Activated CD4-positive, alpha-beta memory T cell treated with anti-CD3 and anti-CD28 coated beads for 36 hours (primary cell): ENCODE measurements at regions not wholly inside any gene's neighbourhood (a gene's known extent, or its start where the extent isn't known, plus 50 kb on each side); places are given as distances from the start of the nearest gene placed in this dataset.
"Not testable (repeated sequence)": the region's sequence is repeated elsewhere in the genome, so short reads cannot be mapped to it uniquely, and the experiment has no call there.

Experiments
- CTCF ChIA-PET: fragments of 350-600 bp; sonication (Branson Sonifier 250); formaldehyde crosslinking; loops from one replicate; lab custom pipeline; 2021; ENCODE audit warnings: antibody characterized with exemption, inconsistent platforms; lab: Charles Lee
- POLR2A ChIA-PET: fragments of 350-600 bp; sonication (Branson Sonifier 250); formaldehyde crosslinking; loops from one replicate; lab custom pipeline; 2021; ENCODE audit warnings: antibody characterized with exemption; lab: Charles Lee
- DNase-seq: peaks from one replicate; pipeline ENCODE4 v3.0.0-alpha.2; 2020
- H3K27ac Mint-ChIP-seq: one replicate; pipeline ENCODE4 v1.8.0; 2021; ENCODE audit warnings: mixed read lengths
- H3K27me3 Mint-ChIP-seq: one replicate; pipeline ENCODE4 v1.8.0; 2021; ENCODE audit warnings: mixed read lengths
- H3K36me3 Mint-ChIP-seq: one replicate; pipeline ENCODE4 v1.8.0; 2021; ENCODE audit warnings: mixed read lengths
- H3K4me1 Mint-ChIP-seq: one replicate; pipeline ENCODE4 v1.8.0; 2021; ENCODE audit warnings: low read depth, mixed read lengths
- H3K4me3 Mint-ChIP-seq: one replicate; pipeline ENCODE4 v1.8.0; 2021; ENCODE audit warnings: mild to moderate bottlenecking, mixed read lengths
- H3K9me3 Mint-ChIP-seq: one replicate; pipeline ENCODE4 v1.8.0; 2021; ENCODE audit warnings: mixed read lengths
- intact Hi-C: fragments of 100-400 bp; cut with micrococcal nuclease; formaldehyde crosslinking; loops from one replicate; pipeline ENCODE4 v1.15.1; 2023

- DNase-seq, result no peak
- ChIA-PET CTCF (no interaction called here), POLR2A (no interaction called here)
- Mint-ChIP-seq H3K36me3 (no peaks in the 10 kb centered on the region), H3K4me3 (no peak overlapping the region), H3K4me1 (no peaks in the 10 kb centered on the region), H3K27me3 (no peaks in the 10 kb centered on the region), H3K27ac (no peak overlapping the region), H3K9me3 (peaks cover 2% of the 10 kb centered on the region)
- intact Hi-C loops, result no loop called here
Observed at GRCh38 chr9:103245369-103245768, 250.2 kb downstream of the CYLC2 start.

GRCh38 chr9:103261951-103262350 lies 266.8 kb downstream of the CYLC2 start:
- Mint-ChIP-seq H3K36me3 (no peaks in the 10 kb centered on the region), H3K4me1 (no peaks in the 10 kb centered on the region), H3K4me3 (no peak overlapping the region), H3K9me3 (peaks cover 14% of the 10 kb centered on the region), H3K27me3 (no peaks in the 10 kb centered on the region), H3K27ac (no peak overlapping the region)
- intact Hi-C loops, result no loop called here
- DNase-seq, result no peak
- CTCF ChIA-PET, result no interaction called here
- POLR2A ChIA-PET, result no interaction called here

GRCh38 chr9:103266064-103266463 lies 270.9 kb downstream of the CYLC2 start:
- no peak overlapping the region for H3K4me3 Mint-ChIP-seq
- POLR2A ChIA-PET, result no interaction called here
- no peaks in the 10 kb centered on the region for H3K36me3 Mint-ChIP-seq
- H3K27ac Mint-ChIP-seq, result no peak overlapping the region
- no peak for DNase-seq
- H3K27me3 Mint-ChIP-seq, result no peaks in the 10 kb centered on the region
- intact Hi-C loops, result no loop called here
- no peaks in the 10 kb centered on the region for H3K4me1 Mint-ChIP-seq
- CTCF ChIA-PET, result no interaction called here
- peaks cover 5% of the 10 kb centered on the region for H3K9me3 Mint-ChIP-seq

- peaks cover 18% of the 10 kb centered on the region for H3K9me3 Mint-ChIP-seq
- H3K27ac Mint-ChIP-seq, result no peak overlapping the region
- no peaks in the 10 kb centered on the region for H3K36me3 Mint-ChIP-seq
- no peak for DNase-seq
- CTCF ChIA-PET, result no interaction called here
- no peaks in the 10 kb centered on the region for H3K4me1 Mint-ChIP-seq
- H3K4me3 Mint-ChIP-seq, result no peak overlapping the region
- intact Hi-C loops, result no loop called here
- POLR2A ChIA-PET, result no interaction called here
- no peaks in the 10 kb centered on the region for H3K27me3 Mint-ChIP-seq
Observed at GRCh38 chr9:103277240-103277639, 282.1 kb downstream of the CYLC2 start.

GRCh38 chr9:103281126-103281525 lies 286.0 kb downstream of the CYLC2 start:
- DNase-seq, result no peak
- POLR2A ChIA-PET, result no interaction called here
- Mint-ChIP-seq H3K4me1 (no peaks in the 10 kb centered on the region), H3K9me3 (peaks cover 5% of the 10 kb centered on the region), H3K4me3 (no peak overlapping the region), H3K36me3 (no peaks in the 10 kb centered on the region), H3K27ac (no peak overlapping the region), H3K27me3 (no peaks in the 10 kb centered on the region)
- intact Hi-C loops, result no loop called here
- CTCF ChIA-PET, result no interaction called here

- no peaks in the 10 kb centered on the region for H3K36me3 Mint-ChIP-seq
- ChIA-PET CTCF (no interaction called here), POLR2A (no interaction called here)
- intact Hi-C loops, result no loop called here
- H3K27ac Mint-ChIP-seq, result no peak overlapping the region
- no peaks in the 10 kb centered on the region for H3K4me1 Mint-ChIP-seq
- peaks cover 3% of the 10 kb centered on the region for H3K9me3 Mint-ChIP-seq
- no peak for DNase-seq
- H3K4me3 Mint-ChIP-seq, result no peak overlapping the region
- H3K27me3 Mint-ChIP-seq, result no peaks in the 10 kb centered on the region
Observed at GRCh38 chr9:103287361-103287760, 292.2 kb downstream of the CYLC2 start.

GRCh38 chr9:103296189-103296588 lies 301.1 kb downstream of the CYLC2 start:
- Mint-ChIP-seq H3K27ac (no peak overlapping the region), H3K9me3 (no peaks in the 10 kb centered on the region), H3K4me1 (no peaks in the 10 kb centered on the region), H3K36me3 (no peaks in the 10 kb centered on the region), H3K27me3 (no peaks in the 10 kb centered on the region), H3K4me3 (no peak overlapping the region)
- ChIA-PET CTCF (no interaction called here), POLR2A (no interaction called here)
- intact Hi-C loops, result no loop called here
- DNase-seq, result no peak

GRCh38 chr9:103301051-103301450 lies 305.9 kb downstream of the CYLC2 start:
- Mint-ChIP-seq H3K4me3 (no peak overlapping the region), H3K9me3 (peaks cover 5% of the 10 kb centered on the region), H3K27ac (no peak overlapping the region), H3K27me3 (no peaks in the 10 kb centered on the region), H3K36me3 (no peaks in the 10 kb centered on the region), H3K4me1 (no peaks in the 10 kb centered on the region)
- intact Hi-C loops, result no loop called here
- CTCF ChIA-PET, result no interaction called here
- POLR2A ChIA-PET, result no interaction called here
- no peak for DNase-seq

- CTCF ChIA-PET, result no interaction called here
- Mint-ChIP-seq H3K36me3 (no peaks in the 10 kb centered on the region), H3K9me3 (peaks cover 7% of the 10 kb centered on the region), H3K4me3 (no peak overlapping the region), H3K4me1 (no peaks in the 10 kb centered on the region), H3K27me3 (no peaks in the 10 kb centered on the region), H3K27ac (no peak overlapping the region)
- intact Hi-C loops, result no loop called here
- POLR2A ChIA-PET, result no interaction called here
- DNase-seq, result no peak
Observed at GRCh38 chr9:103304797-103305196, 309.7 kb downstream of the CYLC2 start.

- H3K9me3 Mint-ChIP-seq, result no peaks in the 10 kb centered on the region
- ChIA-PET CTCF (no interaction called here), POLR2A (no interaction called here)
- H3K4me3 Mint-ChIP-seq, result no peak overlapping the region
- no peaks in the 10 kb centered on the region for H3K27me3 Mint-ChIP-seq
- H3K36me3 Mint-ChIP-seq, result no peaks in the 10 kb centered on the region
- no peaks in the 10 kb centered on the region for H3K4me1 Mint-ChIP-seq
- H3K27ac Mint-ChIP-seq, result no peak overlapping the region
- DNase-seq, result no peak
- intact Hi-C loops, result no loop called here
Observed at GRCh38 chr9:103319979-103320378, 324.8 kb downstream of the CYLC2 start.

- DNase-seq, result no peak
- Mint-ChIP-seq H3K27me3 (no peaks in the 10 kb centered on the region), H3K27ac (no peak overlapping the region), H3K4me1 (no peaks in the 10 kb centered on the region), H3K9me3 (peaks cover 6% of the 10 kb centered on the region), H3K4me3 (no peak overlapping the region), H3K36me3 (no peaks in the 10 kb centered on the region)
- POLR2A ChIA-PET, result no interaction called here
- intact Hi-C loops, result no loop called here
- CTCF ChIA-PET, result no interaction called here
Observed at GRCh38 chr9:103323699-103324098, 328.6 kb downstream of the CYLC2 start.

GRCh38 chr9:103335461-103335860 lies 340.3 kb downstream of the CYLC2 start:
- Mint-ChIP-seq H3K4me3 (no peak overlapping the region), H3K9me3 (peaks cover 3% of the 10 kb centered on the region), H3K4me1 (no peaks in the 10 kb centered on the region), H3K27ac (no peak overlapping the region), H3K27me3 (no peaks in the 10 kb centered on the region), H3K36me3 (no peaks in the 10 kb centered on the region)
- CTCF ChIA-PET, result no interaction called here
- POLR2A ChIA-PET, result no interaction called here
- intact Hi-C loops, result no loop called here
- no peak for DNase-seq

- H3K4me3 Mint-ChIP-seq, result no peak overlapping the region
- H3K27ac Mint-ChIP-seq, result no peak overlapping the region
- DNase-seq, result no peak
- H3K36me3 Mint-ChIP-seq, result no peaks in the 10 kb centered on the region
- CTCF ChIA-PET, result no interaction called here
- H3K9me3 Mint-ChIP-seq, result peaks cover 14% of the 10 kb centered on the region
- H3K27me3 Mint-ChIP-seq, result no peaks in the 10 kb centered on the region
- POLR2A ChIA-PET, result no interaction called here
- H3K4me1 Mint-ChIP-seq, result no peaks in the 10 kb centered on the region
- intact Hi-C loops, result no loop called here
Observed at GRCh38 chr9:103355000-103355399, 359.9 kb downstream of the CYLC2 start.

- POLR2A ChIA-PET, result not testable (repeated sequence)
Observed at GRCh38 chr9:103357980-103358379, 362.8 kb downstream of the CYLC2 start.

More at GRCh38 chr9:103357980-103358379, 362.8 kb downstream of the CYLC2 start:
- H3K4me3 Mint-ChIP-seq, H3K27ac Mint-ChIP-seq, intact Hi-C loops, H3K27me3 Mint-ChIP-seq, H3K4me1 Mint-ChIP-seq, DNase-seq, H3K36me3 Mint-ChIP-seq, CTCF ChIA-PET: not testable (repeated sequence)
- peaks cover 15% of the 10 kb centered on the region for H3K9me3 Mint-ChIP-seq
